Stimulated activated naive CD8-positive, alpha-beta T cell treated with anti-CD3 and anti-CD28 coated beads, Interleukin-15, Interleukin-2, amounts not matched to agents 100 U/mL and 50 U/mL, for 24 hours (primary cell): ENCODE measurements at regions not wholly inside any gene's neighbourhood (a gene's known extent, or its start where the extent isn't known, plus 50 kb on each side); places are given as distances from the start of the nearest gene placed in this dataset.

Source experiments
- ATAC-seq: fragments of 150-1000 bp; cut with Tn5 transposase; one replicate; pipeline ENCODE4 v1.10.0; 2021
- DNase-seq: peaks from one replicate; pipeline ENCODE4 v3.0.0; 2021

- no peak for DNase-seq
- ATAC-seq, result no peak
Observed at GRCh38 chrX:8319359-8319758, 145.3 kb upstream of the VCX3B start.

- ATAC-seq (no peak), DNase-seq (peak; percentile 1)
Observed at GRCh38 chrX:8323356-8323755, 141.3 kb upstream of the VCX3B start.

- DNase-seq (no peak), ATAC-seq (no peak)
Observed at GRCh38 chrX:8341814-8342590, 122.6 kb upstream of the VCX3B start.

- DNase-seq (no peak), ATAC-seq (no peak)
Observed at GRCh38 chrX:8345473-8345872, 119.2 kb upstream of the VCX3B start.

- no peak for DNase-seq
- ATAC-seq, result no peak
Observed at GRCh38 chrX:8346060-8346459, 118.6 kb upstream of the VCX3B start.

- ATAC-seq (no peak), DNase-seq (no peak)
Observed at GRCh38 chrX:8346892-8347291, 117.7 kb upstream of the VCX3B start.

GRCh38 chrX:8349816-8350544 is 114.7 kb upstream of the VCX3B start:
- DNase-seq (no peak), ATAC-seq (no peak)

GRCh38 chrX:8358302-8358701 is 106.3 kb upstream of the VCX3B start:
- no peak for DNase-seq
- no peak for ATAC-seq

- ATAC-seq (no peak), DNase-seq (peak; percentile 3)
Observed at GRCh38 chrX:8364369-8365141, 100.1 kb upstream of the VCX3B start.

GRCh38 chrX:8366481-8366880 is 98.1 kb upstream of the VCX3B start:
- DNase-seq (no peak), ATAC-seq (no peak)

GRCh38 chrX:8374041-8374825 is 90.4 kb upstream of the VCX3B start:
- DNase-seq (no peak), ATAC-seq (no peak)

GRCh38 chrX:8377041-8377440 is 87.6 kb upstream of the VCX3B start:
- DNase-seq (no peak), ATAC-seq (no peak)

GRCh38 chrX:8390771-8391170 is 73.9 kb upstream of the VCX3B start:
- ATAC-seq, result no peak
- DNase-seq, result no peak

GRCh38 chrX:8403988-8404387 is 60.6 kb upstream of the VCX3B start:
- DNase-seq, result no peak
- ATAC-seq, result no peak

GRCh38 chrX:8404471-8404870 is 60.2 kb upstream of the VCX3B start:
- ATAC-seq (no peak), DNase-seq (no peak)

GRCh38 chrX:8404926-8405325 is 59.7 kb upstream of the VCX3B start:
- DNase-seq (no peak), ATAC-seq (no peak)

- DNase-seq, result no peak
Observed at GRCh38 chrX:8405631-8406030, 59.0 kb upstream of the VCX3B start.

GRCh38 chrX:8413279-8413678 is 51.4 kb upstream of the VCX3B start:
- ATAC-seq (no peak), DNase-seq (no peak)

More at GRCh38 chrX:8405631-8406030, 59.0 kb upstream of the VCX3B start:
- ATAC-seq, result no peak
